VCaP (cell line): ENCODE measurements at regions not wholly inside any gene's neighbourhood (a gene's known extent, or its start where the extent isn't known, plus 50 kb on each side); places are given as distances from the start of the nearest gene placed in this dataset.

Experiments
- H3K27ac ChIP-seq: fragments of 450-650 bp; 2 replicates; pipeline ENCODE4 v1.5.1; 2017
- TF ChIP-seq, protein P1 (sequence below): fragments of 450-650 bp; conservative IDR thresholded peaks from 2 replicates; pipeline ENCODE4 v1.5.1; 2017; ENCODE audit warnings: mild to moderate bottlenecking, moderate library complexity

GRCh38 chr16:5442054-5442453 lies 344.5 kb upstream of the EEF2KMT start:
- TF ChIP-seq, protein P1, sequence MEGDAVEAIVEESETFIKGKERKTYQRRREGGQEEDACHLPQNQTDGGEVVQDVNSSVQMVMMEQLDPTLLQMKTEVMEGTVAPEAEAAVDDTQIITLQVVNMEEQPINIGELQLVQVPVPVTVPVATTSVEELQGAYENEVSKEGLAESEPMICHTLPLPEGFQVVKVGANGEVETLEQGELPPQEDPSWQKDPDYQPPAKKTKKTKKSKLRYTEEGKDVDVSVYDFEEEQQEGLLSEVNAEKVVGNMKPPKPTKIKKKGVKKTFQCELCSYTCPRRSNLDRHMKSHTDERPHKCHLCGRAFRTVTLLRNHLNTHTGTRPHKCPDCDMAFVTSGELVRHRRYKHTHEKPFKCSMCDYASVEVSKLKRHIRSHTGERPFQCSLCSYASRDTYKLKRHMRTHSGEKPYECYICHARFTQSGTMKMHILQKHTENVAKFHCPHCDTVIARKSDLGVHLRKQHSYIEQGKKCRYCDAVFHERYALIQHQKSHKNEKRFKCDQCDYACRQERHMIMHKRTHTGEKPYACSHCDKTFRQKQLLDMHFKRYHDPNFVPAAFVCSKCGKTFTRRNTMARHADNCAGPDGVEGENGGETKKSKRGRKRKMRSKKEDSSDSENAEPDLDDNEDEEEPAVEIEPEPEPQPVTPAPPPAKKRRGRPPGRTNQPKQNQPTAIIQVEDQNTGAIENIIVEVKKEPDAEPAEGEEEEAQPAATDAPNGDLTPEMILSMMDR, result no peak

DNA sequence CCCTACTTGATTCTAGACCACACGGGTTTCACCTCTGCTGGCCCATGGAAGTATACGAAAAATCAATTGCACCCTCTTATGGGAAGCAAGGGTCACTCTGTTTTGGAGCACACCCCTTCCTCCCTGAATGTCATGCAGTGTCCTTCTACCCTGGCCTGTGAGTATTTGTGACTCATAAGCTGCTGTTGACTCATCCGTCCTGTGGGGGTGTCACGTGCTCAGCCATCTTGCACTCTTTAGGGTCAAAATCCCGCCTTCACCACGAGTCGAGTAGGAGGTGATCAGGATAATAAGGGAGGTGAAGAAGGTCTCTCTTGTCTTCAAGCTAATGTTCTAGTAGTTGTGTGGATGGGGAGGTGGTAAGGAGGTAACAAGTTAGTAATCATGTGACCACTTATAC lies 341.0 kb upstream of the EEF2KMT start:
- H3K27ac ChIP-seq, result no peak overlapping the region
- TF ChIP-seq, protein P1, result no peak

More at GRCh38 chr16:5442054-5442453, 344.5 kb upstream of the EEF2KMT start:
- H3K27ac ChIP-seq, result no peak overlapping the region

- no peak overlapping the region for H3K27ac ChIP-seq
- TF ChIP-seq, protein P1, result no peak
Measured at GRCh38 chr16:5433587-5433986, 336.0 kb upstream of the EEF2KMT start.

- TF ChIP-seq, protein P1, result no peak
- H3K27ac ChIP-seq, result no peak overlapping the region
Measured at GRCh38 chr16:5432166-5432565, 334.6 kb upstream of the EEF2KMT start.

DNA sequence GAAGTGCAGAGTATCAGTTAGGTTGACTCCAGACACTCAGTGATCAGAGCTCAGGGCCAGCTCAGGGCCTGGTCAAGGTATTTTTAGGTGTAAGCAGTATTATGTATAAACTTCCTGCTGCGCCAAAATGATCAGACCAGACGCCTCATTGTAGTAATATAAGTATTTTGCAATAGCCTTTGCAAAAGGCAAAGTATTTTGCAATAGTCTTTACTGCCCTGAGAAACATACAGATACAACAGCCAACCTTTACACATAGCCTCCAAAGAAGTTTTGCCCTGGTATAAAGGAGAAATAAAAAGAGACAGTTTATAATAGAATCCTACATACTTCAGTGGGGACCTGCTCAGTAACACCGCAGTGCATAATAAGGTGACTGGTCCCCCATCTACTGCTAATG lies 333.0 kb upstream of the EEF2KMT start:
- H3K27ac ChIP-seq, result no peak overlapping the region
- TF ChIP-seq, protein P1, result no peak

DNA sequence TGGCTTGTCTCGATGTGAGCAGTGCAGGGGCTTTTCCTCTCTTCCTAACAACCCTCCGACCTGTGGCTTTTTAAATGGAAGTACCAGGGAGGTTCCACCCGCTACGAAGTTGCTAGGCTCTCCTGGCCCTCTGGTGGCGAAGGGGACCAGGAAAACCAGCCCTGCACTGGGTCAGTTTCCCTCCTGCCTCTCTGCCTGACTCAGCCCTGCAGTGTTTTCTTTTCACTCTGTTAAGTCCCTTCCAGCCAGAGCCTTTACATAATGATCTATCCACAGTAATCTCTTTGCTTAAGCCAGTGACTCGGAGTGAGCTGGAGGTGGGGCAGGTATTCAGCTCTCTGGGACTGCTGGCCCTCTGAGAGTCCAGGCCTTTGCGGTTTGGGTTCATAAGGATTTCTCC lies 331.3 kb upstream of the EEF2KMT start:
- TF ChIP-seq, protein P1, result no peak; the same call in 1 of the 2 replicates

DNA sequence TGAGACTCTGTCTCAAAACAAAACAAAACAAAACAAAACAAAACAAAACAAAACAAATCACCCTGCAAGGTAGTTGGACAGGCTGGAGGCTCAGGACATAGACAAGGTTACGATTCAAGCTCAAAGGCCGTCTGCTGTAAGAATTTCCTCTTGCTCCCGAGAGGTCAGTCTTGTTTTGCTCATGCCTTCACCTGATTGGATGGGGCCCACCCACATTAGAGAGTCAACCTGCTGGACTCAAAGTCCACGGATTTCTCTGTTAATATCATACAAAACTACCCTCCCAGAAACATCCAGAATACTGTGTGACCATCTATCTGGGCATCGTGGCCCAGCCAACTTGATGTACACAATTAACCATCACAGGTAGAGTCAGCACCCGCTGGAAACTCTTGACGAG lies 330.0 kb upstream of the EEF2KMT start:
- no peak overlapping the region for H3K27ac ChIP-seq
- TF ChIP-seq, protein P1, result no peak

More for the DNA sequence above, 331.3 kb upstream of the EEF2KMT start:
- no peak overlapping the region for H3K27ac ChIP-seq
